Activated CD8-positive, alpha-beta memory T cell treated with anti-CD3 and anti-CD28 coated beads, Interleukin-2, amount 10 ng/mL, durations not matched to agents 7 days and 5 days (primary cell): ENCODE measurements at regions not wholly inside any gene's neighbourhood (a gene's known extent, or its start where the extent isn't known, plus 50 kb on each side); places are given as distances from the start of the nearest gene placed in this dataset.

Source experiments
- ATAC-seq: fragments of 150-1000 bp; cut with Tn5 transposase; one replicate; pipeline ENCODE4 v1.10.0; 2021; ENCODE audit warnings: moderate library complexity
- CTCF ChIA-PET: fragments of 350-600 bp; sonication (Branson Sonifier 250); formaldehyde crosslinking; loops from one replicate; lab custom pipeline; 2021; ENCODE audit warnings: antibody characterized with exemption; lab: Charles Lee
- DNase-seq: peaks from one replicate; pipeline ENCODE4 v3.0.0-alpha.2; 2020
- H3K27ac Mint-ChIP-seq: one replicate; pipeline ENCODE4 v1.8.0; 2021; ENCODE audit warnings: mild to moderate bottlenecking, mixed read lengths
- H3K27me3 Mint-ChIP-seq: one replicate; pipeline ENCODE4 v1.8.0; 2021; ENCODE audit warnings: mixed read lengths
- H3K36me3 Mint-ChIP-seq: one replicate; pipeline ENCODE4 v1.8.0; 2021; ENCODE audit warnings: mild to moderate bottlenecking, mixed read lengths
- H3K4me1 Mint-ChIP-seq: one replicate; pipeline ENCODE4 v1.8.0; 2021; ENCODE audit warnings: mixed read lengths
- H3K4me3 Mint-ChIP-seq: one replicate; pipeline ENCODE4 v1.8.0; 2021; ENCODE audit warnings: mild to moderate bottlenecking, moderate library complexity, mixed read lengths
- H3K9me3 Mint-ChIP-seq: one replicate; pipeline ENCODE4 v1.8.0; 2022; ENCODE audit warnings: low read depth, mixed read lengths

GRCh38 chr11:35064114-35064800 lies 74.7 kb upstream of the CD44 start:
- Mint-ChIP-seq H3K9me3 (peaks cover 6% of the 10 kb centered on the region), H3K27ac (no peak overlapping the region), H3K36me3 (peaks cover 19% of the 10 kb centered on the region), H3K4me3 (no peak overlapping the region), H3K4me1 (peaks cover 30% of the 10 kb centered on the region), H3K27me3 (peaks cover 13% of the 10 kb centered on the region)
- CTCF ChIA-PET: interaction anchor here (0.8 to 1.4 kb wide), 4 partner anchors 12 to 49 kb away, joined by 3 to 4 read pairs (median 3); no protein-coding TSS in a partner anchor
- DNase-seq (no peak), ATAC-seq (no peak)

- CTCF ChIA-PET: interaction anchor here (0.6 to 1.8 kb wide), 5 partner anchors 11 to 77 kb away, joined by 3 to 5 read pairs (median 4); no protein-coding TSS in a partner anchor
- peaks cover 12% of the 10 kb centered on the region for H3K9me3 Mint-ChIP-seq
- peaks cover 26% of the 10 kb centered on the region for H3K4me1 Mint-ChIP-seq
- H3K36me3 Mint-ChIP-seq: peaks cover 31% of the 10 kb centered on the region
- H3K27me3 Mint-ChIP-seq: peaks cover 13% of the 10 kb centered on the region
- H3K27ac Mint-ChIP-seq: no peak overlapping the region
- H3K4me3 Mint-ChIP-seq: no peak overlapping the region
- no peak for DNase-seq
- no peak for ATAC-seq
Observed at GRCh38 chr11:35065566-35065965, 73.4 kb upstream of the CD44 start.

GRCh38 chr11:35066030-35066429 lies 72.9 kb upstream of the CD44 start:
- CTCF ChIA-PET: interaction anchor here (0.6 to 1.8 kb wide), 6 partner anchors 11 to 78 kb away, joined by 3 to 5 read pairs (median 4); no protein-coding TSS in a partner anchor
- H3K36me3 Mint-ChIP-seq: peaks cover 35% of the 10 kb centered on the region
- H3K4me3 Mint-ChIP-seq: no peak overlapping the region
- no peak for ATAC-seq
- DNase-seq: no peak
- peaks cover 13% of the 10 kb centered on the region for H3K27me3 Mint-ChIP-seq
- H3K9me3 Mint-ChIP-seq: peaks cover 15% of the 10 kb centered on the region
- peaks cover 26% of the 10 kb centered on the region for H3K4me1 Mint-ChIP-seq
- peak overlapping the region; percentile 68 for H3K27ac Mint-ChIP-seq

GRCh38 chr11:35066783-35067423 lies 72.1 kb upstream of the CD44 start:
- Mint-ChIP-seq H3K4me1 (peaks cover 26% of the 10 kb centered on the region), H3K27ac (peak overlapping the region; percentile 68), H3K27me3 (peaks cover 13% of the 10 kb centered on the region), H3K4me3 (no peak overlapping the region), H3K36me3 (peaks cover 36% of the 10 kb centered on the region), H3K9me3 (peaks cover 15% of the 10 kb centered on the region)
- ATAC-seq (peak; percentile 83), DNase-seq (peak; percentile 80)
- CTCF ChIA-PET: interaction anchor here (0.9 to 1.8 kb wide), 7 partner anchors 12 to 132 kb away, joined by 3 to 5 read pairs (median 4); no protein-coding TSS in a partner anchor

- H3K36me3 Mint-ChIP-seq: peaks cover 35% of the 10 kb centered on the region
- peaks cover 3% of the 10 kb centered on the region for H3K27me3 Mint-ChIP-seq
- ATAC-seq (no peak), DNase-seq (no peak)
- peaks cover 31% of the 10 kb centered on the region for H3K4me1 Mint-ChIP-seq
- CTCF ChIA-PET: interaction anchor here (1.3 kb wide), 1 partner anchor 12 kb away, joined by 4 read pairs; no protein-coding TSS in a partner anchor
- no peak overlapping the region for H3K27ac Mint-ChIP-seq
- peaks cover 18% of the 10 kb centered on the region for H3K9me3 Mint-ChIP-seq
- no peak overlapping the region for H3K4me3 Mint-ChIP-seq
Observed at GRCh38 chr11:35071722-35072121, 67.2 kb upstream of the CD44 start.

- H3K4me1 Mint-ChIP-seq: peaks cover 37% of the 10 kb centered on the region
- peaks cover 17% of the 10 kb centered on the region for H3K9me3 Mint-ChIP-seq
- H3K27ac Mint-ChIP-seq: no peak overlapping the region
- H3K36me3 Mint-ChIP-seq: peaks cover 26% of the 10 kb centered on the region
- DNase-seq (no peak), ATAC-seq (no peak)
- H3K4me3 Mint-ChIP-seq: no peak overlapping the region
- CTCF ChIA-PET: interaction anchor here (1.5 to 1.6 kb wide), 2 partner anchors 67 to 93 kb away, joined by 3 read pairs; no protein-coding TSS in a partner anchor
- H3K27me3 Mint-ChIP-seq: no peaks in the 10 kb centered on the region
Observed at GRCh38 chr11:35073691-35074419, 65.1 kb upstream of the CD44 start.

GRCh38 chr11:35076201-35077100 lies 62.5 kb upstream of the CD44 start:
- Mint-ChIP-seq H3K27me3 (no peaks in the 10 kb centered on the region), H3K36me3 (peaks cover 19% of the 10 kb centered on the region), H3K4me1 (peaks cover 58% of the 10 kb centered on the region), H3K9me3 (peaks cover 3% of the 10 kb centered on the region), H3K4me3 (no peak overlapping the region), H3K27ac (peak overlapping the region; percentile 57)
- DNase-seq (no peak), ATAC-seq (no peak)
- CTCF ChIA-PET: interaction anchor here (1.1 to 2.4 kb wide), 4 partner anchors 12 to 64 kb away, joined by 3 to 6 read pairs (median 4); no protein-coding TSS in a partner anchor

- Mint-ChIP-seq H3K36me3 (peaks cover 17% of the 10 kb centered on the region), H3K27ac (peak overlapping the region; percentile 97), H3K4me1 (peaks cover 70% of the 10 kb centered on the region), H3K9me3 (peaks cover 3% of the 10 kb centered on the region), H3K27me3 (no peaks in the 10 kb centered on the region), H3K4me3 (peak overlapping the region; percentile 57)
- peak; percentile 69 for ATAC-seq
- CTCF ChIA-PET: interaction anchor here (0.8 to 2.5 kb wide), 9 partner anchors 10 to 158 kb away, joined by 3 to 8 read pairs (median 5); partner anchors contain the start of gene CD44
- DNase-seq: peak; percentile 85
Observed at GRCh38 chr11:35077709-35078469, 61.1 kb upstream of the CD44 start.

GRCh38 chr11:35078470-35078735 lies 60.6 kb upstream of the CD44 start:
- CTCF ChIA-PET: interaction anchor here (0.8 to 2.5 kb wide), 9 partner anchors 11 to 158 kb away, joined by 3 to 8 read pairs (median 5); partner anchors contain the start of gene CD44
- Mint-ChIP-seq H3K27me3 (no peaks in the 10 kb centered on the region), H3K36me3 (peaks cover 16% of the 10 kb centered on the region), H3K9me3 (peaks cover 3% of the 10 kb centered on the region), H3K27ac (peak overlapping the region; percentile 97), H3K4me1 (peaks cover 75% of the 10 kb centered on the region), H3K4me3 (peak overlapping the region; percentile 57)
- no peak for DNase-seq
- ATAC-seq: no peak

GRCh38 chr11:35079611-35080010 lies 59.4 kb upstream of the CD44 start:
- Mint-ChIP-seq H3K4me1 (peaks cover 82% of the 10 kb centered on the region), H3K36me3 (peaks cover 13% of the 10 kb centered on the region), H3K27ac (no peak overlapping the region), H3K4me3 (no peak overlapping the region), H3K9me3 (peaks cover under 1% of the 10 kb centered on the region), H3K27me3 (no peaks in the 10 kb centered on the region)
- no peak for ATAC-seq
- no peak for DNase-seq
- CTCF ChIA-PET: interaction anchor here (0.9 to 2.5 kb wide), 5 partner anchors 10 to 153 kb away, joined by 3 to 7 read pairs (median 3); no protein-coding TSS in a partner anchor

- DNase-seq (peak; percentile 94), ATAC-seq (peak; percentile 79)
- CTCF ChIA-PET: interaction anchor here (0.9 to 3.3 kb wide), 6 partner anchors 35 to 81 kb away, joined by 3 to 11 read pairs (median 3); partner anchors contain the start of gene CD44
- peaks cover 78% of the 10 kb centered on the region for H3K4me1 Mint-ChIP-seq
- H3K27ac Mint-ChIP-seq: peak overlapping the region; percentile 87
- no peaks in the 10 kb centered on the region for H3K9me3 Mint-ChIP-seq
- H3K27me3 Mint-ChIP-seq: no peaks in the 10 kb centered on the region
- peak overlapping the region; percentile 51 for H3K4me3 Mint-ChIP-seq
- H3K36me3 Mint-ChIP-seq: peaks cover 11% of the 10 kb centered on the region
Observed at GRCh38 chr11:35082321-35083180, 56.4 kb upstream of the CD44 start.
